ENCODE measurements at regions not wholly inside any gene's neighbourhood (a gene's known extent, or its start where the extent isn't known, plus 50 kb on each side); places are given as distances from the start of the nearest gene placed in this dataset.
"Not testable (repeated sequence)": the region's sequence is repeated elsewhere in the genome, so short reads cannot be mapped to it uniquely, and the experiment has no call there.

DNA sequence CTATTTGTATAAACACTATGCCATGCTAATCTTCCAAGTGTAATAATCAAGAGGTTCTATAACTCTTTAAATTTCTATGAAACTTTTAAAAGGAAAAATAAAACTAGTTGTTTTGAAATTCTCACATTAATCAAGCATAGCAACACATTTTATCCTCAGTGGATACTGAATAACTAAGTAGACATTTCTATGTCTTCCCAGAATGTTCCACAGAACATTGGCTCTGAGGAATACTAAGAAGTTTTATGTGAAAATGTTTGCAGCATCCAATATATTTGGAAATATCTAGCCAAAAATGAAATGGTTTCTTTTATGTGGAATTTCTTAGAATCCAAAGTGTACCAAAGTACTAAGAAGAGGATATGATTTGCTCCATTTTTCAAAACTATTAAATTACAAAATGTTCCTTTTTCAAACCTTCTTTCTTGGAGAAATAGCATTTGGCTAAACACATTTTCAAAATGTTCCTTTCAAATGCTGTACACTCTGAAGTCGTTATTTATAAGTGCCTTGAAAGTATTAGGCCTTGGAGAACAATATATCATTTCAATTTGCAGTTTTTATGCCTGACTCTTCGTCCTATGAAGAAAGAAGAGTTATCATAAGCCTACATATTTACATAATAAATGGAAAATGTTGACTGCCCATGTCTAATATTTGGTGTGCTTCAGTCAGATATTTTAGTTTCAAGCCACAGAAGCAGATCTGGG is 175.6 kb upstream of the COX7C start:
- H3K9me3 Mint-ChIP-seq = no peaks in the 10 kb centered on the region
- DNase-seq (ENCODE audit: low spot score in 2 of 2) (no peak), ATAC-seq (no peak)
- no peak overlapping the region for H3K27ac Mint-ChIP-seq
- no peaks in the 10 kb centered on the region for H3K36me3 Mint-ChIP-seq

- ATAC-seq (no peak), DNase-seq (ENCODE audit: low spot score in 2 of 2) (no peak)
- H3K36me3 Mint-ChIP-seq = no peaks in the 10 kb centered on the region
- H3K9me3 Mint-ChIP-seq = no peaks in the 10 kb centered on the region
- no peak overlapping the region for H3K27ac Mint-ChIP-seq
Measured at GRCh38 chr5:86447362-86447761, 170.4 kb upstream of the COX7C start.

DNA sequence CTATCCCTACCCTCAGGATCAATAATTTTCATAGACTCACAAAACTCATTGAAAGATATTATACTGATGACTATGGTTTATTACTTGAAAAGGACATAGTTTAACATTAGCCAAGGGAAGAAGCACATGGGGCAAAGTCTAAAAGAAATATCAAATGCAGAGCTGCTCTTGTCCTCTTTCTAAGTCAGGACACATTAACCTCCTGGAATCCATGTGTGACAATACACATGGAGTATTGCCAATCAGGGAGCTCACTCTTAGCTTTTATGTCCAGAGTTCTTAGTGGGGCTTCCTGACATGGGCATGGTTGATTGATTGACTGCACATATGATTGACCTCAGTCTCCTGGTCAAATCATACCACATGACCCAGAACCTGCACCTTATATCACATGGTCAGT is 165.5 kb upstream of the COX7C start:
- DNase-seq (ENCODE audit: low spot score in 2 of 2) = no peak
- H3K9me3 Mint-ChIP-seq = peaks cover 0 to 2% of the 10 kb centered on the region in 2 donors
- H3K36me3 Mint-ChIP-seq = no peaks in the 10 kb centered on the region
- no peak for ATAC-seq
- H3K27ac Mint-ChIP-seq = no peak overlapping the region

DNA sequence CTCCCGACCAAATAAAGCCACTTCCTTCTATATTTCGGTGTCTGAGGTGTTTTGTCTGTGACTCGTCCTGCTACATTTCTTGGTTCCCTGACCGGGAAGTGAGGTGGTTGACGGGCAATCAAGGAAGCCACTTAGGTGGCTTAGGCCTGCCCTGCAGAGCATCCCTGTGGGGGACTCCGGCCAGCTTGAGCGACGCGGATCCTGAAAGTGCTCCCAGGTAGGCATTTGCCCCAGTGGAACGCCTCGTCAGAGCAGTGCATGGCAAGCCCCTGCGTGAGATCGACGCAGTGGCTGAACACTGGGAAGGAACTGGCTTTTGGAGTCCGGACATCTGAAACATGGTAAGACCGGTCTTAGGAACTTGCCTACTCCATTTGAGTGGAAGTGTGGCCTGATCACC is 157.2 kb upstream of the COX7C start:
- no peak overlapping the region for H3K27ac Mint-ChIP-seq
- peaks cover under 1 to 21% of the 10 kb centered on the region in 2 donors for H3K36me3 Mint-ChIP-seq
- ATAC-seq (no peak), DNase-seq (ENCODE audit: low spot score in 2 of 2) (no peak)
- peaks cover 14 to 23% of the 10 kb centered on the region in 2 donors for H3K9me3 Mint-ChIP-seq

DNA sequence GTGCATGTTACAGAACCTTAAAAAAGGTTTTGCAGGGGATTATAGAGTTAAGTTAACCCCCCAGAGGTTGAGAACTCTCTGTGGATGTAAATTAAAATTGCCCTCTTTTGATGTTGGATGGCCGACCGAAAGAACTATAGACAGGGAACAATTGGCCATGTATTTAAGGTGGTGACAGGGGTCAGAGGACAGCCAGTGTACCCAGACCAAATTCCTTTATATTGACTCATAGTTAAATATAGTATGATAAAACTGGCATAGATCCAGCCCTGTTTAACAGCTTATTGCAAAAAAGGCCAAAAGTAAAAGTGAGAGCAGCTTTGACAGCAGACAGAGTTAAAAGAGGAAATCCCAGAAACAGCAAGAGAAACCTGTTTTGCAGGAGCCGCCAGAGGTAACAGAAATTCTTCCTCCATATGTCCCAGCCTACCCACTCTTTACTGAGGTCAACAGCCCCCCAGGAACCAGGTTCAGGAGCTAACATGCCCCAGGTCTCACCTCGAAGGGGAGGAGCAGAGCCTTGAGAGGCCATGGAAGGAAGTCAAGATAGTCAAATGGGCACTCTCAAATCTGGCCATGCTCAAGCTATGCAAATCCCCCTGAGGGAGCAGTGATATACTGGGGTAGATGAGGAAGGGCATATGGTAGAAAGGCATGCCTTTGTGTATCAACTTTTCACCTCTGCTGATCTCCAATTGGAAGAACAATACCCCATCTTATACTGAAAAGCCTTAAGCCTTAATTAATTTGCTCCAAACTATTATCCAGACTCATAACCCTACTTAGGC is 156.4 kb upstream of the COX7C start:
- no peak for DNase-seq (ENCODE audit: low spot score in 2 of 2)
- Mint-ChIP-seq H3K36me3 (peaks cover 6 to 28% of the 10 kb centered on the region in 2 donors), H3K27ac (no peak overlapping the region), H3K9me3 (peaks cover 19 to 29% of the 10 kb centered on the region in 2 donors)
- ATAC-seq = no peak

DNA sequence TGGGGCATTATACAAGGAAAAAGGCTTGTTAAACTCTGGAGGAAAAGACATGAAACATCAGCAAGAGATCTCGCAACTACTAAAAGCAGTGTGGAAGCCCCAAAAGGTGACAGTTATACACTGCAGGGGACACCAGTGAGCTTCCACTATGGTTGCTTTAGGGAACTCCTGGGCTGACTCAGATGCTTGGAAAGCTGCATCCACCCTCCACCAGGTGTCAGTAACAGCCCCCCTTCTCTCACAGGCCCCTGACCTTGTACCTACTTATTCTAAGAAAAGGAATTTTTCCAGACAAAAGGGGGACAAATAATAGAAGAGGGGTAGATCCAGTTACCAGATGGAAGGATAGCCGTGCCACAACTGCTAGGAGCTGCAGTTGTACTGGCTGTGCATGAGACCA is 154.4 kb upstream of the COX7C start:
- DNase-seq (ENCODE audit: low spot score in 2 of 2) (no peak), ATAC-seq (no peak)
- Mint-ChIP-seq H3K36me3 (peaks cover 6 to 28% of the 10 kb centered on the region in 2 donors), H3K27ac (no peak overlapping the region), H3K9me3 (peaks cover 19 to 25% of the 10 kb centered on the region in 2 donors)

GRCh38 chr5:86465052-86465838 is 152.5 kb upstream of the COX7C start:
- Mint-ChIP-seq H3K9me3 (peaks cover 14 to 22% of the 10 kb centered on the region in 2 donors), H3K27ac (no peak overlapping the region), H3K36me3 (peaks cover 6 to 28% of the 10 kb centered on the region in 2 donors)
- no peak for ATAC-seq
- DNase-seq (ENCODE audit: low spot score in 2 of 2) = no peak

- H3K27ac Mint-ChIP-seq; ATAC-seq; DNase-seq (ENCODE audit: low spot score in 2 of 2): not testable (repeated sequence)
- Mint-ChIP-seq H3K36me3 (peaks cover 6 to 28% of the 10 kb centered on the region in 2 donors), H3K9me3 (peaks cover 14 to 22% of the 10 kb centered on the region in 2 donors)
Measured at GRCh38 chr5:86466721-86467120, 151.0 kb upstream of the COX7C start.

DNA sequence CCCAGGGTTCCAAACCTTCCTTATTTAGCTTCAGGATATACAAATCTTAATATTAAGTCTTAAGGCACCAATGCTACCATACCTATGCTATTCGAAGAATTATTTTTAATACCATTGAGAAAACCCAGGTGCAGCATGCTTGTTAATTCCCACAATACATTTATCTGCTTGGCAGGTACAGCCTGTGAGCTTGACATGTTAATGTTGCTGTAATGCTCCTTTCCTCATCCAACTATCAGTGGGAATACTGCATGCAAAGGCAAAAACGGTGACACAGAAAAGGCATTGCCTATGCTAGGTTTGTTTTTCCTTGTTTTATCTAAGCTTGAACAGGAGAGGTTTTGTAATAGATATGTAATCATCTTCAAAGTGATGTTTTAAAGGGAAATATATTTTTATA is 135.7 kb upstream of the COX7C start:
- H3K9me3 Mint-ChIP-seq = peaks cover 5 to 6% of the 10 kb centered on the region in 2 donors
- ATAC-seq = no peak
- no peak overlapping the region for H3K27ac Mint-ChIP-seq
- peaks cover 0 to 6% of the 10 kb centered on the region in 2 donors for H3K36me3 Mint-ChIP-seq
- DNase-seq (ENCODE audit: low spot score in 2 of 2) = no peak

GRCh38 chr5:86493777-86494176 is 124.0 kb upstream of the COX7C start:
- Mint-ChIP-seq H3K36me3 (no peaks in the 10 kb centered on the region), H3K27ac (no peak overlapping the region), H3K9me3 (no peaks in the 10 kb centered on the region)
- ATAC-seq (no peak), DNase-seq (ENCODE audit: low spot score in 2 of 2) (no peak)

DNA sequence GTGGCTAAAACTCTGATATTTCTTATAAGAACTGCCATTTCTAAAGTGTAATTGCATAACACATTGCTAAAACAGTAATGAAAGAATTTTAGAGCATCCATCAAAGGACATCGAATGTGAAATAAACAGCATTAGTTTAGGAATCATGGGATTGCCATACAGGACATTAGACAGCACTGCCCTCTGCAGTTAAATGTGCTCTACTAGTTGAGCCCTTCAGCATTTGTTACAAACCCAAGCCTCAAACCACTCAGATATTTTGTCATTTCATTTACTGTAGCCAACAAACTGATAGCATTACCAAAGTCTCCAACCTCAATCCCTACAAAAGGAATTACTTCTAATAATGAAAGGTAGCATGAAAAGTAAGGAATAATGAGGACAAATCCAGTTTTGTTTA is 116.8 kb upstream of the COX7C start:
- Mint-ChIP-seq H3K27ac (no peak overlapping the region), H3K9me3 (no peaks in the 10 kb centered on the region), H3K36me3 (no peaks in the 10 kb centered on the region)
- no peak for DNase-seq (ENCODE audit: low spot score in 2 of 2)
- no peak for ATAC-seq

DNA sequence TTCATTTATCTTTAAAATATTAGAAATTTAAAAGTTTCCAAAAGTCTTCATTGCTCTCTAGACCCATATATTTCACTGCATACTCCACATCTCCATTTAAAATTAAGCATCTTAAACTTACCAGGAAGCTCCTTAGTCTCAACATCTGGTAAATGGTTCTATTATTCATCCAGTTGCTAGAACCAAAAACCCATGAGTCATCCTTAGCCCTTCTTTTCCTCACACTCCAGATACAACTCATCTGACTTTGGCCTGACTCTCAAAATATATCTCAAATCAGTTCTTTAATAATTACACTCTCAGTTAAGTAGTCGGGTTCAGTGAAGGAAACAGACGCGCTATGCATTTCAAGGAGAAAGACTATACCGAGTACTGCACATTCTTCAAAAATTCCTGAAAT is 110.2 kb upstream of the COX7C start:
- Mint-ChIP-seq H3K27ac (no peak overlapping the region), H3K9me3 (peaks cover 11 to 12% of the 10 kb centered on the region in 2 donors), H3K36me3 (peaks cover 5 to 8% of the 10 kb centered on the region in 2 donors)
- no peak for ATAC-seq
- DNase-seq (ENCODE audit: low spot score in 2 of 2) = no peak

DNA sequence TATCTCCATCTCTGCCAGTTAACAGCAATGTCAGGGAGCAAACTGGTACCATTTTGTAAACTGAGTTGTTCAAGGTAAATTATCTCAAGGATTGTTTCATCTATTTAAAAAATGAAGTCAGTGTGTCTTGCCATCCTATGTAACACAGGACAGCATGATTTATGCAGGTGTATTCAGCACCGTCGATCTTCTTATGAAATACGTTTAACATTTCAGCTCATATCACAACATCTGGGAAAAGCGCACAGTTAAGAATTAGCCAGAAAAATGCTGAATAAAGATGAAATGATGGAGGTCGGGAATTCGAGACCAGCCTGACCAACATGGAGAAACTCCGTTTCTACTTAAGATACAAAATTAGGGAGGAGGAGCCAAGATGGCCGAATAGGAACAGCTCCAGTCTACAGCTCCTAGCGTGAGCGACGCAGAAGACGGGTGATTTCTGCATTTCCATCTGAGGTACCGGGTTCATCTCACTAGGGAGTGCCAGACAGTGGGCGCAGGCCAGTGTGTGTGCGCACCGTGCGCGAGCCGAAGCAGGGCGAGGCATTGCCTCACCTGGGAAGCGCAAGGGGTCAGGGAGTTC is 107.3 kb upstream of the COX7C start:
- ATAC-seq, H3K36me3 Mint-ChIP-seq: not testable (repeated sequence)

GRCh38 chr5:86523718-86524117 is 94.0 kb upstream of the COX7C start:
- no peak overlapping the region for H3K27ac Mint-ChIP-seq
- no peaks in the 10 kb centered on the region for H3K9me3 Mint-ChIP-seq
- no peak for DNase-seq (ENCODE audit: low spot score in 2 of 2)
- no peaks in the 10 kb centered on the region for H3K36me3 Mint-ChIP-seq
- ATAC-seq = no peak

More for the DNA sequence above, 107.3 kb upstream of the COX7C start:
- peaks cover 11 to 12% of the 10 kb centered on the region in 2 donors for H3K9me3 Mint-ChIP-seq
- not testable (repeated sequence) for DNase-seq (ENCODE audit: low spot score in 2 of 2); H3K27ac Mint-ChIP-seq

DNA sequence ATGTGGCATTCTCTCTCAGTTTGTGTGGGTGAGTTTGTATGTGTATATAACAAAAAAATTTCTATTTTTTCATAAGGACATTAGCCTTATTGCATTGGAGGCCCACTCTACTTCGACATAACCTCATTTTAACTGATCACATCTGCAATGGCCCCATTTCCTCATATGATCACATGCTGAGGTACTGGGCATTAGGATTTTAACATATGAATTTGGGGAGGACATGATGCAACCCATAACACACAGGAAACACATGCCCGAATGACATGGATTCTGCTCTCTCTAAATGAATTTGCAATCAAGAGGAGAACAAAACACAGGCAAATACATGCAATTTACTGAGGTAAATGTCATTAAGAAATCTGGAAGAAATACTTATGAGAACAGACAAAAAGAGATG is 92.1 kb upstream of the COX7C start:
- Mint-ChIP-seq H3K9me3 (no peaks in the 10 kb centered on the region), H3K36me3 (no peaks in the 10 kb centered on the region)

GRCh38 chr5:86526811-86527348 is 90.9 kb upstream of the COX7C start:
- Mint-ChIP-seq H3K27ac (no peak overlapping the region), H3K9me3 (no peaks in the 10 kb centered on the region), H3K36me3 (no peaks in the 10 kb centered on the region)
- DNase-seq (ENCODE audit: low spot score in 2 of 2) (no peak), ATAC-seq (no peak)

More for the DNA sequence above, 92.1 kb upstream of the COX7C start:
- H3K27ac Mint-ChIP-seq = no peak overlapping the region
- no peak for ATAC-seq
- DNase-seq (ENCODE audit: low spot score in 2 of 2) = no peak

All from activated naive CD4-positive, alpha-beta T cell treated with anti-CD3 and anti-CD28 coated beads, Interleukin-2, amount 50 U/mL, for 72 hours (primary cell).